Choroid plexus epithelial cell (primary cell): ENCODE measurements at regions not wholly inside any gene's neighbourhood (a gene's known extent, or its start where the extent isn't known, plus 50 kb on each side); places are given as distances from the start of the nearest gene placed in this dataset.

Experiments used
- DNase-seq: peaks from one replicate; pipeline ENCODE4 v3.0.0-alpha.2; 2010; ENCODE audit warnings: low read depth
- H3K4me3 ChIP-seq: 2 replicates; pipeline ENCODE4 v1.5.1; 2011; ENCODE audit warnings: low read depth, mild to moderate bottlenecking, control low read depth, low read length, moderate library complexity
- TF ChIP-seq, protein P1 (sequence below): conservative IDR thresholded peaks from 2 replicates; pipeline ENCODE4 v1.5.1; 2011; ENCODE audit warnings: low read depth, mild to moderate bottlenecking, control low read depth, inconsistent platforms, low read length, moderate library complexity

DNA sequence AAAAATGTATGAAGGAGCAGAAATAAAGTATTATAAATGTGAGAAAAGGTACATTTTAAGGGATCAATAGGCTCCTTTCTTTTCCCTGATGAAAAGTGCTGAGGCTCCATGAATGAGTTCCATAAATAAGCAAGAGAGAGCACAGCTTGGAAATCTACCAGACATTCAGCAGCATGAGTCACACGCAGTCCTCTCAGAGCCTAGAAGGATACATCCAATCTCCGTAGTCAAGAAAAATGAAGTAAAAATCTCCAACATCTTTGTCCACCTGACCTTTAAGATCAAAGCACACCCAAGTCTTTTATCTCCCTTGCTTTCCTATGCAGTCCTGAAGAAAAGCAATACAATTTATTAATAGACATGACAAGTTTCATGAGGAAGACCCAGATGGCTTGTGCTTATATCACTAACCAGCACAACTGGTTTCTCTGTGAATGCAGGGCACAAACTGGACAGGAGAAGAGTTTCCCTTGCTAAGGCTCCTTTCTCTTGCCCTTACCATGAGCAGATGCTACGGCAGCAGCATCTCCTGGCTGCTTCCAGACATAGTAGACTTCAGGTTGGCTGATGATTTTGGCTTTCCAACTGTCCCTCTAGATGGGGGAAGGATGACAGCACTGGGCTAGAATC lies 730.8 kb downstream of the EFNB2 start:
- H3K4me3 ChIP-seq = no peak overlapping the region
- peak; percentile 63 for DNase-seq
- TF ChIP-seq, protein P1, sequence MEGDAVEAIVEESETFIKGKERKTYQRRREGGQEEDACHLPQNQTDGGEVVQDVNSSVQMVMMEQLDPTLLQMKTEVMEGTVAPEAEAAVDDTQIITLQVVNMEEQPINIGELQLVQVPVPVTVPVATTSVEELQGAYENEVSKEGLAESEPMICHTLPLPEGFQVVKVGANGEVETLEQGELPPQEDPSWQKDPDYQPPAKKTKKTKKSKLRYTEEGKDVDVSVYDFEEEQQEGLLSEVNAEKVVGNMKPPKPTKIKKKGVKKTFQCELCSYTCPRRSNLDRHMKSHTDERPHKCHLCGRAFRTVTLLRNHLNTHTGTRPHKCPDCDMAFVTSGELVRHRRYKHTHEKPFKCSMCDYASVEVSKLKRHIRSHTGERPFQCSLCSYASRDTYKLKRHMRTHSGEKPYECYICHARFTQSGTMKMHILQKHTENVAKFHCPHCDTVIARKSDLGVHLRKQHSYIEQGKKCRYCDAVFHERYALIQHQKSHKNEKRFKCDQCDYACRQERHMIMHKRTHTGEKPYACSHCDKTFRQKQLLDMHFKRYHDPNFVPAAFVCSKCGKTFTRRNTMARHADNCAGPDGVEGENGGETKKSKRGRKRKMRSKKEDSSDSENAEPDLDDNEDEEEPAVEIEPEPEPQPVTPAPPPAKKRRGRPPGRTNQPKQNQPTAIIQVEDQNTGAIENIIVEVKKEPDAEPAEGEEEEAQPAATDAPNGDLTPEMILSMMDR = no peak

DNA sequence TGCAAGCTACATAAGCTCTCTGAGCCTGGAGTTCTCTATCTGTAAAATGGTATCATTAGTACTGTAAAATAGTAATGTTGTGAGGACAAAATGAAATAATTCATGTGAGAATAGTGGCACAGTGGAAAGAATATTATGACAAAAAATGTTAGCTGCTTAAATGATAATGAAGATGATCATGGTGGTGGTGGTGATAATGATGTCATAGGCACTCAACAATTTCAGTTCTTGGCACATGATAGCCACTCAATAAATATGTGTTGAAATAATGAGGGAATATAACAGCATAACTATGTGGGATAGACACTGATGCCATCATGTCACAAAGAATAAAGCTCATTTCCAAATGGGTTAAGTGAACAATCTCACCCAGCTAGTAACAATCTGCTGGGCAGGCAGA lies 736.3 kb downstream of the EFNB2 start:
- DNase-seq = no peak
- TF ChIP-seq, protein P1 = no peak
- no peak overlapping the region for H3K4me3 ChIP-seq

DNA sequence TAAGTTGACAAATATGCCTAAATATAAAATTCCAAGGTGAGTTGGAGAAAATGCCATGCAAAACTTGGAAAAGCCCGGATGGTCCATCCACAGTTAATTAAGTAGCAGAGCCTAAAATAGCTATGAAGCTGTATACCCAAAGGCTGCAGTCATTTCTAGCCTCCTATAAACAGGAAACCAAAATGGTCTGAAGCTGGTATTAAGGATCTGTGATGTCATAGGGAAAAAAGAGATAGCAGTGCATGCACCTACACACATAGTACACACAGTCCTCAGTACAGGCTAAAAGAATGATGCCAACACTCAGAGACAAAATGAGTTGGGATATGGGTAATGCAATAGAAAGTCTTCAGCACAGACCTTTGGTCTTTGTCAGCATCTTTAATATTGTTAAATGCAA lies 736.9 kb downstream of the EFNB2 start:
- TF ChIP-seq, protein P1 = no peak
- H3K4me3 ChIP-seq = no peak overlapping the region
- no peak for DNase-seq

DNA sequence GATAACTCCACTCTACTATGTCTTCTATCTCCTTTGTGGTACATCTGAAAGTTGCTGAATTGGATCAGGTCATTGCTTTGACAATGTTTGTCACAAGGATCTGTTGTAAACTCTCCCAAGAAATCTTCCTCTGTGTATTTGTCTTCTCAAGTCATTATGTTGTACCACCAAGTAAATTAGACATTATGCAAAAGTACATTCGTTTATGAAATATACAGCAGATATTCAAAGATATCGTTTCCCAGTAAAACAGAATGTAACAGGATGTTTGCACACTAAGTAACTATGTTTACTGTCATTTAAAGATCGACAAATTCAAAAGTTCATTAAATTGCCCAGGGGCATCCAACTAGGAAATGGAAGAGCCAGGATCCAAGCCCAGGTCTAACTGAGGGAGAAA lies 739.4 kb downstream of the EFNB2 start:
- TF ChIP-seq, protein P1 = no peak
- no peak for DNase-seq
- H3K4me3 ChIP-seq = no peak overlapping the region

DNA sequence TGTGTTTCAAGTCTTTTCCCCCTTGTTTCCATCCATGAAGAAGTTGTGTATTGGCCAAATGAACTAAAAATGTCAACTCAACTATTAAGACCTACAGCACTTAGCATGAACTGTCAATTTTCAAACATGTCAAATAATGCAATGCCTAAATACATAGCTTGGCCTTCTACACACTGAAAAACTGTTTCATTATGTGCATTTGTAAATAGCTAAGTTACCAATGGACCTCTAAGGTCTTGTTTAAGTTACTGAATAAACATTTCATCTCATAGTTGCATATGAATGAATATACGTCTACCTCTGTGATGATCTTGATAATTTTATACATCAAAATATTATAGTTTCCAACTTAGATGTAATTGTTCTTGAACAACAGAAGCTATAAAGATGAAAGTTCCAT lies 744.5 kb downstream of the EFNB2 start:
- TF ChIP-seq, protein P1 = no peak
- H3K4me3 ChIP-seq = no peak overlapping the region
- no peak for DNase-seq

DNA sequence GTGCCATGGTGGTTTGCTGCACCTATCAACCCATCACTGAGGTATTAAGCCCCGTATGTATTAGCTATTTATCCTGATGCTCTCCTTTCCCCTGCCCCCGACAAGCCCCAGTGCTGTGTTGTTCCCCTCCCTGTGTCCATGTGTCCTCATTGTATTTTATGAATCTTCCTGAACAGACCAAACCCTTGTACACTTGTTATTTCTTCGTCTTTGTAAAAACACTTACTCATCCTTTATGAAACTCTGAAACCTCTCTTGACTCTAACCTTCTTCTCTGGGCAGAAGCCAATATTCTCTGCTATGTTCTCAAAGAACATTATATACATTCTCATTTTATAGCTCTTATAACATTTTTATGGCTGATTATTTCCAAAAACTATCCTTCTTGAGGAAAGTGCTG lies 746.9 kb downstream of the EFNB2 start:
- no peak overlapping the region for H3K4me3 ChIP-seq
- TF ChIP-seq, protein P1 = no peak
- DNase-seq = peak; percentile 13

DNA sequence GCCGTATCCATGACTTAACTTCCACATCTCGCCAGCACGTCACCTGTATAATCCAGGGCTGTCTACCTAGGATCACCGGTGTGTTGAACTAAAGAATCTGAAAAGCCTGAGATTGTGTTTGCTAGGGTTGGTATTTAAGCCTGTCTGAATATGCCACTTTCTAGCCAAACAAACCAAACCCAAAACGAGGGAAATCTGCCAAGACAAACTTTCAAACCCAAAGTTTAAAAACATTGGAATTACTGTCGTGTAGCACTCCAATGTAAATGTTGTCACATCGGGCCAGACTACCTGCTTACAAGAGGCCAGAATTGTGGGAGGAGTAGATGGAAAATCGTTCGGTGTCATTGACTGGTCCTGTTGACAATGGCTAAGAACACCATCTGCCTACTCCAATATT lies 747.8 kb downstream of the EFNB2 start:
- TF ChIP-seq, protein P1 = no peak
- no peak for DNase-seq
- no peak overlapping the region for H3K4me3 ChIP-seq
